GM23338 (cell line): ENCODE measurements at regions not wholly inside any gene's neighbourhood (a gene's known extent, or its start where the extent isn't known, plus 50 kb on each side); places are given as distances from the start of the nearest gene placed in this dataset.

Source experiments
- ATAC-seq: fragments of 200-7000 bp; cut with Tn5 transposase; 3 replicates; pipeline ENCODE4 v1.9.1; 2020
- DNase-seq: peaks from one replicate; pipeline ENCODE4 v3.0.0-alpha.2; 2015; ENCODE audit warnings: low spot score
- H2AFZ ChIP-seq: fragments of 200-600 bp; sonication (generic); 2 replicates; pipeline ENCODE4 v1.8.0; 2016; ENCODE audit warnings: antibody characterized with exemption, mild to moderate bottlenecking, moderate library complexity
- H3F3A ChIP-seq: fragments of 200-600 bp; sonication (generic); replicated peaks from 2 replicates; pipeline ENCODE4 v1.8.0; 2017; ENCODE audit warnings: antibody characterized with exemption, mixed run types, low read depth
- H3K27ac ChIP-seq: fragments of 200-600 bp; sonication (generic); 2 replicates; pipeline ENCODE4 v1.6.1; 2016; ENCODE audit warnings: low read depth
- H3K27me3 ChIP-seq: fragments of 200-600 bp; sonication (generic); 2 replicates; pipeline ENCODE4 v1.8.0; 2016; ENCODE audit warnings: mild to moderate bottlenecking, mixed run types, moderate library complexity; ENCODE audit not compliant: insufficient read depth
- H3K36me3 ChIP-seq: fragments of 200-600 bp; sonication (generic); 2 replicates; pipeline ENCODE4 v1.8.0; 2016; ENCODE audit warnings: mild to moderate bottlenecking; ENCODE audit not compliant: insufficient read depth
- H3K4me1 ChIP-seq: fragments of 200-600 bp; sonication (generic); 2 replicates; pipeline ENCODE4 v1.8.0; 2016; ENCODE audit warnings: mild to moderate bottlenecking, moderate library complexity; ENCODE audit not compliant: insufficient read depth
- H3K4me2 ChIP-seq: fragments of 200-600 bp; sonication (generic); 2 replicates; pipeline ENCODE4 v1.7.1; 2017; ENCODE audit warnings: mixed run types
- H3K4me3 ChIP-seq: fragments of 200-600 bp; sonication (generic); 2 replicates; pipeline ENCODE4 v1.6.1; 2016; ENCODE audit warnings: mixed run types
- H3K79me2 ChIP-seq: fragments of 200-600 bp; sonication (generic); replicated peaks from 2 replicates; pipeline ENCODE4 v1.8.0; 2017; ENCODE audit warnings: mild to moderate bottlenecking; ENCODE audit not compliant: insufficient read depth
- H3K9me2 ChIP-seq: fragments of 200-600 bp; sonication (generic); 2 replicates; pipeline ENCODE4 v1.8.0; 2017; ENCODE audit not compliant: insufficient read depth
- H4K20me1 ChIP-seq: fragments of 200-600 bp; sonication (generic); replicated peaks from 2 replicates; pipeline ENCODE4 v1.8.0; 2017; ENCODE audit warnings: mild to moderate bottlenecking; ENCODE audit not compliant: insufficient read depth
- H3K27ac Mint-ChIP-seq: 2 replicates; pipeline ENCODE4 v1.8.0; 2020; ENCODE audit warnings: inconsistent platforms, mild to moderate bottlenecking, moderate library complexity, mixed read lengths
- H3K27me3 Mint-ChIP-seq: 3 replicates; pipeline ENCODE4 v1.8.0; 2022; ENCODE audit warnings: low read depth, mild to moderate bottlenecking, moderate library complexity, mixed read lengths, inconsistent platforms; ENCODE audit not compliant: insufficient read depth, poor library complexity
- H3K36me3 Mint-ChIP-seq: 3 replicates; pipeline ENCODE4 v1.8.0; 2021; ENCODE audit warnings: low read depth, mild to moderate bottlenecking, inconsistent platforms, moderate library complexity, mixed read lengths
- H3K4me1 Mint-ChIP-seq: 3 replicates; pipeline ENCODE4 v1.8.0; 2020; ENCODE audit warnings: mild to moderate bottlenecking, inconsistent platforms, mixed read lengths
- H3K4me3 Mint-ChIP-seq: 3 replicates; pipeline ENCODE4 v1.8.0; 2021; ENCODE audit warnings: moderate library complexity, mild to moderate bottlenecking, inconsistent platforms, mixed read lengths
- H3K9me3 Mint-ChIP-seq: 3 replicates; pipeline ENCODE4 v1.8.0; 2020; ENCODE audit warnings: moderate library complexity, mild to moderate bottlenecking, inconsistent platforms, mixed read lengths
- CREB1 ChIP-seq: fragments of 250-450 bp; sonication (Bioruptor Pico); IDR thresholded peaks from 2 replicates; pipeline ENCODE4 v1.5.0; 2020; ENCODE audit warnings: low read depth, mild to moderate bottlenecking, moderate library complexity
- CTCF ChIP-seq, 2 experiments: fragments of 200-600 bp in 1 of 2; sonication (generic) in 1 of 2; conservative IDR thresholded peaks; 2 replicates each; pipeline versions ENCODE4 v1.5.1 to v1.6.1; 2016 to 2017; ENCODE audit warnings: antibody characterized with exemption in 2 of 2, low read depth in 2 of 2, mild to moderate bottlenecking in 2 of 2, moderate library complexity in 1 of 2
- ETS1 ChIP-seq: IDR thresholded peaks from 2 replicates; pipeline ENCODE4 v1.6.1; 2016; ENCODE audit warnings: antibody characterized with exemption
- EZH2 ChIP-seq: fragments of 200-600 bp; sonication (generic); IDR thresholded peaks from one replicate; pipeline ENCODE4 v1.8.0; 2017; ENCODE audit warnings: antibody characterized with exemption, mild to moderate bottlenecking, low read depth; ENCODE audit not compliant: unreplicated experiment
- EZH2phosphoT487 ChIP-seq: fragments of 200-600 bp; sonication (generic); IDR thresholded peaks from one replicate; pipeline ENCODE4 v1.8.1; 2018; ENCODE audit warnings: antibody characterized with exemption; ENCODE audit not compliant: unreplicated experiment
- JUNB ChIP-seq: IDR thresholded peaks from one replicate; pipeline ENCODE4 v1.6.1; 2016; ENCODE audit warnings: antibody characterized with exemption; ENCODE audit not compliant: unreplicated experiment
- NANOG ChIP-seq: IDR thresholded peaks from 2 replicates; pipeline ENCODE4 v1.6.1; 2016; ENCODE audit warnings: antibody characterized with exemption, borderline replicate concordance
- POLR2AphosphoS5 ChIP-seq: IDR thresholded peaks from 2 replicates; pipeline ENCODE4 v1.6.1; 2016; ENCODE audit warnings: antibody characterized with exemption, low read depth
- REST ChIP-seq: IDR thresholded peaks from one replicate; pipeline ENCODE4 v1.6.1; 2018; ENCODE audit warnings: antibody characterized with exemption; ENCODE audit not compliant: unreplicated experiment
- STAT1 ChIP-seq: IDR thresholded peaks from one replicate; pipeline ENCODE4 v1.6.1; 2016; ENCODE audit warnings: antibody characterized with exemption; ENCODE audit not compliant: unreplicated experiment
- ZNF114 ChIP-seq: fragments of 250-450 bp; sonication (Bioruptor Pico); IDR thresholded peaks from 2 replicates; pipeline ENCODE4 v1.5.0; 2020; ENCODE audit warnings: mild to moderate bottlenecking, moderate library complexity
- ZNF331 ChIP-seq: fragments of 250-450 bp; sonication (Bioruptor Pico); IDR thresholded peaks from 2 replicates; pipeline ENCODE4 v1.5.0; 2020; ENCODE audit warnings: low read depth, mild to moderate bottlenecking, moderate library complexity
- ZNF462 ChIP-seq: fragments of 250-450 bp; sonication (Bioruptor Pico); IDR thresholded peaks from 2 replicates; pipeline ENCODE4 v1.5.0; 2020; ENCODE audit warnings: mild to moderate bottlenecking, moderate library complexity

GRCh38 chr4:1492651-1493539 lies 86.7 kb upstream of the NKX1-1 start:
- no peaks in the 10 kb centered on the region for H3K4me1 ChIP-seq
- no peak overlapping the region for H3K4me3 Mint-ChIP-seq
- H2AFZ ChIP-seq: peak overlapping the region; percentile 18; the same call in 1 of the 2 replicates
- no peaks in the 10 kb centered on the region for H3K4me1 Mint-ChIP-seq
- no peaks in the 10 kb centered on the region for H3K36me3 Mint-ChIP-seq
- no peaks in the 10 kb centered on the region for H3K9me2 ChIP-seq
- H3K4me3 ChIP-seq: no peak overlapping the region
- H3K27me3 ChIP-seq: no peaks in the 10 kb centered on the region
- ATAC-seq: no peak
- no peaks in the 10 kb centered on the region for H4K20me1 ChIP-seq
- no peaks in the 10 kb centered on the region for H3K36me3 ChIP-seq
- H3K9me3 Mint-ChIP-seq: no peaks in the 10 kb centered on the region
- H3K79me2 ChIP-seq: no peaks in the 10 kb centered on the region
- no peak for DNase-seq
- H3K4me2 ChIP-seq: no peak overlapping the region
- TF ChIP-seq ZNF114 (CRISPR knock-in tag) (no peak), POLR2AphosphoS5 (no peak), ZNF331 (CRISPR knock-in tag) (no peak), CTCF (conservative IDR thresholded peaks at IDR 0.05; ENCODE audit: low read depth in 2 of 2) (no peak), ETS1 (no peak), NANOG (no peak), ZNF462 (CRISPR knock-in tag) (no peak), EZH2phosphoT487 (no peak), EZH2 (no peak), JUNB (no peak), REST (no peak), CREB1 (CRISPR knock-in tag) (no peak), STAT1 (no peak)
- no peaks in the 10 kb centered on the region for H3F3A ChIP-seq
- no peak overlapping the region for H3K27ac Mint-ChIP-seq
- no peaks in the 10 kb centered on the region for H3K27me3 Mint-ChIP-seq
- no peak overlapping the region for H3K27ac ChIP-seq
